Kidney (tissue), 13 donors: ENCODE measurements at regions not wholly inside any gene's neighbourhood (a gene's known extent, or its start where the extent isn't known, plus 50 kb on each side); places are given as distances from the start of the nearest gene placed in this dataset.

Experiments
- DNase-seq, 5 donors: peaks; one replicate each; pipeline ENCODE4 v3.0.0-alpha.2; 2013 to 2020
- FAIRE-seq: peaks from 2 replicates; lab custom pipeline; 2012; peaks lifted over from hg19 to GRCh38; lab: Jason Lieb, UNC
- H3K27ac ChIP-seq, 2 donors: one replicate each; pipeline ENCODE4 v1.7.0; 2013; ENCODE audit warnings: low read depth in 2 of 2, low read length in 2 of 2, inconsistent platforms in 1 of 2
- H3K27me3 ChIP-seq: one replicate; pipeline ENCODE4 v1.7.1; 2013; ENCODE audit warnings: low read length, inconsistent platforms; ENCODE audit not compliant: control insufficient read depth, insufficient read depth
- H3K36me3 ChIP-seq, 3 donors: one replicate each; pipeline versions ENCODE4 v1.7.0 to v1.7.1; 2013; ENCODE audit warnings: low read length in 3 of 3, control low read depth in 1 of 3, inconsistent platforms in 1 of 3; ENCODE audit not compliant: insufficient read depth in 3 of 3, control insufficient read depth in 2 of 3
- H3K4me1 ChIP-seq, 3 donors: one replicate each; pipeline versions ENCODE4 v1.7.0 to v1.7.1; 2013; ENCODE audit warnings: low read length in 3 of 3, inconsistent platforms in 1 of 3, low read depth in 1 of 3; ENCODE audit not compliant: control insufficient read depth in 2 of 3, insufficient read depth in 2 of 3
- H3K4me3 ChIP-seq, 3 donors: one replicate each; pipeline versions ENCODE4 v1.7.0 to v1.8.1; 2013; ENCODE audit warnings: low read length in 3 of 3, control low read depth in 1 of 3, inconsistent platforms in 1 of 3
- H3K9ac ChIP-seq, 3 donors: one replicate each; pipeline versions ENCODE4 v1.7.0 to v1.7.1; 2013; ENCODE audit warnings: low read length in 3 of 3, control low read depth in 1 of 3, inconsistent platforms in 1 of 3
- H3K9me3 ChIP-seq, 3 donors: one replicate each; pipeline versions ENCODE4 v1.7.0 to v1.7.1; 2013; ENCODE audit warnings: low read length in 3 of 3, control low read depth in 1 of 3, inconsistent platforms in 1 of 3; ENCODE audit not compliant: control insufficient read depth in 2 of 3, insufficient read depth in 1 of 3
- intact Hi-C: fragments of 100-400 bp; cut with DNase I; formaldehyde crosslinking; loops from one replicate; pipeline ENCODE4 v1.11.1; 2022
- TF ChIP-seq, protein P1 (sequence below): IDR thresholded peaks from 3 replicates; pipeline ENCODE4 v1.5.1; 2012; ENCODE audit warnings: mild to moderate bottlenecking, moderate library complexity, borderline replicate concordance; ENCODE audit not compliant: insufficient read depth; ENCODE audit errors: extremely low read depth
- donor health status: control.
- donor health status: control.
- donor health status: control.
- donor health status: control.
- donor health status: control.
- donor health status: DM: yes; HTN: yes; CAD: no.
- donor health status: Normal renal cell carcinoma (clear cell type).

DNA sequence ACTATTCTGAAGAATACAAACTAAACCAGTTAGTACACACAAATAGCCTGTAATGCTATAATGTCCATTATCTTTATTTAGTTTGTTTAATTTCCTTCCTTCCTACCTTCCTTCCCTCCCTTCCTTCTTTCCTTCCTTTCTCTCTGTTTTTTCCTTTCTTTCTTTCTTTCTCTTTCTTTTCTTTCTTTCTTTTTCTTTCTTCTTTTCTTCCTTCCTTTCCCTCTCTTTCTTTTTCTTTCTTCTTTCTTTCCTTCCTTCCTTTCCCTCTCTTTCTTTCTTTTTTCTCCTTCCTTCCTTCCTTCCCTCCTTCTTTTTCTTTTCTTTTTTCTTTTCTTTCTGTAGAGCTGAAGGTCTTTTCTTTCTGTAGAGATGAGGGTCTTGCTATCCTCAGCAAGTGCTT is 131.2 kb downstream of the TMEM30B start:
- Histone ChIP-seq H3K9ac (no peak overlapping the region), H3K4me3 (no peak overlapping the region), H3K36me3 (no peaks in the 10 kb centered on the region), H3K9me3 (no peaks in the 10 kb centered on the region), H3K27me3 (no peaks in the 10 kb centered on the region), H3K27ac (no peak overlapping the region), H3K4me1 (no peaks in the 10 kb centered on the region)
- TF ChIP-seq, protein P1, sequence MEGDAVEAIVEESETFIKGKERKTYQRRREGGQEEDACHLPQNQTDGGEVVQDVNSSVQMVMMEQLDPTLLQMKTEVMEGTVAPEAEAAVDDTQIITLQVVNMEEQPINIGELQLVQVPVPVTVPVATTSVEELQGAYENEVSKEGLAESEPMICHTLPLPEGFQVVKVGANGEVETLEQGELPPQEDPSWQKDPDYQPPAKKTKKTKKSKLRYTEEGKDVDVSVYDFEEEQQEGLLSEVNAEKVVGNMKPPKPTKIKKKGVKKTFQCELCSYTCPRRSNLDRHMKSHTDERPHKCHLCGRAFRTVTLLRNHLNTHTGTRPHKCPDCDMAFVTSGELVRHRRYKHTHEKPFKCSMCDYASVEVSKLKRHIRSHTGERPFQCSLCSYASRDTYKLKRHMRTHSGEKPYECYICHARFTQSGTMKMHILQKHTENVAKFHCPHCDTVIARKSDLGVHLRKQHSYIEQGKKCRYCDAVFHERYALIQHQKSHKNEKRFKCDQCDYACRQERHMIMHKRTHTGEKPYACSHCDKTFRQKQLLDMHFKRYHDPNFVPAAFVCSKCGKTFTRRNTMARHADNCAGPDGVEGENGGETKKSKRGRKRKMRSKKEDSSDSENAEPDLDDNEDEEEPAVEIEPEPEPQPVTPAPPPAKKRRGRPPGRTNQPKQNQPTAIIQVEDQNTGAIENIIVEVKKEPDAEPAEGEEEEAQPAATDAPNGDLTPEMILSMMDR = no peak
- intact Hi-C loops = no loop called here
- no peak for DNase-seq
- FAIRE-seq = no peak

GRCh38 chr14:61148742-61149350 is 132.3 kb downstream of the TMEM30B start:
- no peak for FAIRE-seq
- no peaks in the 10 kb centered on the region for H3K27me3 ChIP-seq
- no peaks in the 10 kb centered on the region for H3K36me3 ChIP-seq
- peaks cover 0 to 4% (median 0%) of the 10 kb centered on the region in 3 donors for H3K9me3 ChIP-seq
- H3K27ac ChIP-seq = no peak overlapping the region
- H3K9ac ChIP-seq = no peak overlapping the region
- no peaks in the 10 kb centered on the region for H3K4me1 ChIP-seq
- H3K4me3 ChIP-seq = no peak overlapping the region
- no peak for DNase-seq
- TF ChIP-seq, protein P1 = no peak
- intact Hi-C loops = no loop called here

- DNase-seq (peak in 4 of 5 donors; percentile 17 to 71 (median 60)), FAIRE-seq (no peak)
- TF ChIP-seq, protein P1 = no peak
- no peaks in the 10 kb centered on the region for H3K4me1 ChIP-seq
- no peak overlapping the region for H3K4me3 ChIP-seq
- no peak overlapping the region for H3K27ac ChIP-seq
- intact Hi-C loops = no loop called here
- H3K27me3 ChIP-seq = no peaks in the 10 kb centered on the region
- H3K36me3 ChIP-seq = no peaks in the 10 kb centered on the region
- no peak overlapping the region for H3K9ac ChIP-seq
- peaks cover 0 to 6% (median 0%) of the 10 kb centered on the region in 3 donors for H3K9me3 ChIP-seq
Observed at GRCh38 chr14:61147831-61148549, 133.1 kb downstream of the TMEM30B start.
